CD14-positive monocyte (primary cell): ENCODE measurements at regions not wholly inside any gene's neighbourhood (a gene's known extent, or its start where the extent isn't known, plus 50 kb on each side); places are given as distances from the start of the nearest gene placed in this dataset.

Experiments used
- DNase-seq, 3 donors: peaks; one replicate each; pipeline ENCODE4 v3.0.0-alpha.2; 2011 to 2022
- H2AFZ ChIP-seq: 2 replicates; pipeline ENCODE4 v1.6.0; 2012; ENCODE audit warnings: mild to moderate bottlenecking, low read depth, low read length, inconsistent platforms; ENCODE audit not compliant: insufficient read depth, poor library complexity, severe bottlenecking
- H3K27ac ChIP-seq, 2 donors: 1 replicate in 1 of 2; 2 replicates in 1 of 2; pipeline ENCODE4 v1.5.1; 2012 to 2013; ENCODE audit warnings: low read length in 2 of 2, control low read depth in 1 of 2, inconsistent platforms in 1 of 2, low read depth in 1 of 2, mild to moderate bottlenecking in 1 of 2
- H3K27me3 ChIP-seq, 2 donors: one replicate each; pipeline versions ENCODE4 v1.6.0 to v1.6.1; 2011 to 2013; ENCODE audit warnings: low read length in 2 of 2; ENCODE audit not compliant: control insufficient read depth in 2 of 2, insufficient read depth in 2 of 2
- H3K36me3 ChIP-seq, 2 donors: replicated peaks in 1 of 2; 1 replicate in 1 of 2; 2 replicates in 1 of 2; pipeline versions ENCODE4 v1.5.1 to v1.6.1; 2012 to 2013; ENCODE audit warnings: low read length in 2 of 2, control low read depth in 1 of 2, inconsistent platforms in 1 of 2, mild to moderate bottlenecking in 1 of 2; ENCODE audit not compliant: insufficient read depth in 2 of 2, control insufficient read depth in 1 of 2
- H3K4me1 ChIP-seq, 2 donors: 1 replicate in 1 of 2; 2 replicates in 1 of 2; pipeline versions ENCODE4 v1.5.1 to v1.6.1; 2012 to 2013; ENCODE audit warnings: low read length in 2 of 2, control low read depth in 1 of 2, inconsistent platforms in 1 of 2, mild to moderate bottlenecking in 1 of 2, moderate library complexity in 1 of 2; ENCODE audit not compliant: insufficient read depth in 2 of 2, control insufficient read depth in 1 of 2
- H3K4me2 ChIP-seq: replicated peaks from 2 replicates; pipeline ENCODE3; 2012; ENCODE audit warnings: low read length, moderate library complexity, mild to moderate bottlenecking; ENCODE audit not compliant: poor library complexity, severe bottlenecking; ENCODE audit errors: extremely low read depth
- H3K4me3 ChIP-seq, 3 experiments: fragments of 200-600 bp in 1 of 3; sonication (generic) in 1 of 3; replicated peaks in 1 of 3; 1 replicate in 2 of 3; 2 replicates in 1 of 3; pipeline ENCODE4 v1.5.1; 2011 to 2013; ENCODE audit warnings: low read length in 3 of 3, mild to moderate bottlenecking in 3 of 3, control low read depth in 2 of 3, low read depth in 2 of 3, inconsistent platforms in 1 of 3, moderate library complexity in 1 of 3
- H3K79me2 ChIP-seq: 2 replicates; pipeline ENCODE4 v1.6.0; 2012; ENCODE audit warnings: mild to moderate bottlenecking, control low read depth, inconsistent platforms, low read length, moderate library complexity; ENCODE audit not compliant: insufficient read depth
- H3K9ac ChIP-seq: 2 replicates; pipeline ENCODE4 v1.6.0; 2017; ENCODE audit warnings: low read length, mild to moderate bottlenecking; ENCODE audit not compliant: insufficient read depth, poor library complexity, severe bottlenecking
- H3K9me3 ChIP-seq, 2 donors: replicated peaks in 1 of 2; 1 replicate in 1 of 2; 2 replicates in 1 of 2; pipeline versions ENCODE4 v1.5.1 to v1.6.1; 2012 to 2013; ENCODE audit warnings: low read length in 2 of 2, control low read depth in 1 of 2; ENCODE audit not compliant: control insufficient read depth in 1 of 2, insufficient read depth in 1 of 2
- H4K20me1 ChIP-seq: 2 replicates; pipeline ENCODE4 v1.6.0; 2012; ENCODE audit warnings: mild to moderate bottlenecking, low read length, control low read depth, moderate library complexity; ENCODE audit not compliant: insufficient read depth
- H3K27ac Mint-ChIP-seq, 7 donors: one replicate each; pipeline ENCODE4 v1.8.0; 2020; ENCODE audit warnings: mild to moderate bottlenecking in 7 of 7, mixed read lengths in 7 of 7, moderate library complexity in 6 of 7, inconsistent platforms in 2 of 7
- H3K27me3 Mint-ChIP-seq, 3 donors: one replicate each; pipeline ENCODE4 v1.8.0; 2021 to 2022; ENCODE audit warnings: low read depth in 3 of 3, mild to moderate bottlenecking in 3 of 3, mixed read lengths in 3 of 3, moderate library complexity in 3 of 3, inconsistent platforms in 1 of 3
- H3K36me3 Mint-ChIP-seq, 2 donors: one replicate each; pipeline ENCODE4 v1.8.0; 2020; ENCODE audit warnings: mixed read lengths in 2 of 2, inconsistent platforms in 1 of 2, mild to moderate bottlenecking in 1 of 2
- H3K4me1 Mint-ChIP-seq: one replicate; pipeline ENCODE4 v1.8.0; 2020; ENCODE audit warnings: mild to moderate bottlenecking, mixed read lengths
- H3K4me3 Mint-ChIP-seq, 2 donors: one replicate each; pipeline ENCODE4 v1.8.0; 2020; ENCODE audit warnings: mild to moderate bottlenecking in 2 of 2, mixed read lengths in 2 of 2, moderate library complexity in 1 of 2
- H3K9me3 Mint-ChIP-seq, 7 donors: one replicate each; pipeline ENCODE4 v1.8.0; 2020 to 2022; ENCODE audit warnings: mixed read lengths in 7 of 7, mild to moderate bottlenecking in 6 of 7, moderate library complexity in 6 of 7, inconsistent platforms in 2 of 7
- WGBS: methylation state at CpG from one replicate; pipeline ENCODE4 v1.1.5; 2013; ENCODE audit warnings: missing lambda C conversion rate; ENCODE audit not compliant: insufficient coverage; 5-methylcytosine and 5-hydroxymethylcytosine counted together
- intact Hi-C, 2 donors: fragments of 100-400 bp; cut with micrococcal nuclease; formaldehyde crosslinking; loops; one replicate each; pipeline versions ENCODE4 v1.15.0 to v1.15.1; 2023
- TF ChIP-seq, protein P1 (sequence below): fragments of 200-600 bp; IDR thresholded peaks from one replicate; pipeline ENCODE4 v1.8.0; 2022; ENCODE audit warnings: antibody characterized with exemption, mild to moderate bottlenecking

DNA sequence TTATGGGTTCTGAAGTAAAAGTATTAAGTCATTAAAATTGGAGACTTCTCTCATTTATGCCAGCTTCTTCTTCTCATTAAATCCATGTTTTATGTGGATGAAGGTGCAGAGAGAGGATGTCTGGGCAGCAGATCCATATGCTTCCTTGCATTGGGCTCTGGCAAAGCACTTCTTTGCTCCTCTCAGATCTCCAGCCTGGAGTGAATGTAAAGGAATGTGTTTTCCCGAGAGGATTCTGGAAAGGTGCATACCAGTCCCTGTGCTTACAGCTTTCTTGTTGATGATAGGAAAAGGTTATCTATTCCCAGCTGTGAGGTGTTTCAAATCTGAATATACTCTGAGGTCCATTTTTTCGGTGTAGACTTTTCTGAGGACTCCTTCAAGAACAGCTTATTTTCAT, 79.9 kb upstream of the PEX5L start:
- Mint-ChIP-seq H3K27me3 (peaks cover 0 to 3% (median 0%) of the 10 kb centered on the region in 3 donors), H3K36me3 (no peaks in the 10 kb centered on the region), H3K4me1 (no peaks in the 10 kb centered on the region), H3K9me3 (peaks cover 0 to 3% (median 0%) of the 10 kb centered on the region in 7 donors), H3K27ac (no peak overlapping the region), H3K4me3 (no peak overlapping the region)
- no peak overlapping the region for H3K4me2 ChIP-seq
- 20% methylated on average over 1 of the region's 2 CpGs for WGBS
- H3K27ac ChIP-seq, result no peak overlapping the region
- no peak for DNase-seq
- no peak overlapping the region for H3K9ac ChIP-seq
- intact Hi-C loops, result no loop called here
- TF ChIP-seq, protein P1, sequence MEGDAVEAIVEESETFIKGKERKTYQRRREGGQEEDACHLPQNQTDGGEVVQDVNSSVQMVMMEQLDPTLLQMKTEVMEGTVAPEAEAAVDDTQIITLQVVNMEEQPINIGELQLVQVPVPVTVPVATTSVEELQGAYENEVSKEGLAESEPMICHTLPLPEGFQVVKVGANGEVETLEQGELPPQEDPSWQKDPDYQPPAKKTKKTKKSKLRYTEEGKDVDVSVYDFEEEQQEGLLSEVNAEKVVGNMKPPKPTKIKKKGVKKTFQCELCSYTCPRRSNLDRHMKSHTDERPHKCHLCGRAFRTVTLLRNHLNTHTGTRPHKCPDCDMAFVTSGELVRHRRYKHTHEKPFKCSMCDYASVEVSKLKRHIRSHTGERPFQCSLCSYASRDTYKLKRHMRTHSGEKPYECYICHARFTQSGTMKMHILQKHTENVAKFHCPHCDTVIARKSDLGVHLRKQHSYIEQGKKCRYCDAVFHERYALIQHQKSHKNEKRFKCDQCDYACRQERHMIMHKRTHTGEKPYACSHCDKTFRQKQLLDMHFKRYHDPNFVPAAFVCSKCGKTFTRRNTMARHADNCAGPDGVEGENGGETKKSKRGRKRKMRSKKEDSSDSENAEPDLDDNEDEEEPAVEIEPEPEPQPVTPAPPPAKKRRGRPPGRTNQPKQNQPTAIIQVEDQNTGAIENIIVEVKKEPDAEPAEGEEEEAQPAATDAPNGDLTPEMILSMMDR, result no peak
- no peak overlapping the region for H3K4me3 ChIP-seq
- H3K36me3 ChIP-seq, result no peaks in the 10 kb centered on the region
- H3K27me3 ChIP-seq, result no peaks in the 10 kb centered on the region
- no peaks in the 10 kb centered on the region for H4K20me1 ChIP-seq
- no peaks in the 10 kb centered on the region for H3K4me1 ChIP-seq
- H3K9me3 ChIP-seq, result no peaks in the 10 kb centered on the region
- no peaks in the 10 kb centered on the region for H3K79me2 ChIP-seq
- H2AFZ ChIP-seq, result no peak overlapping the region

GRCh38 chr3:180117381-180118163, 80.8 kb upstream of the PEX5L start:
- Histone ChIP-seq H2AFZ (no peak overlapping the region), H3K36me3 (no peaks in the 10 kb centered on the region), H3K9ac (no peak overlapping the region), H3K4me1 (no peaks in the 10 kb centered on the region), H3K27ac (no peak overlapping the region), H3K79me2 (no peaks in the 10 kb centered on the region), H3K9me3 (no peaks in the 10 kb centered on the region), H3K4me3 (no peak overlapping the region), H3K4me2 (no peak overlapping the region), H4K20me1 (no peaks in the 10 kb centered on the region), H3K27me3 (no peaks in the 10 kb centered on the region)
- H3K4me1 Mint-ChIP-seq, result no peaks in the 10 kb centered on the region
- H3K27ac Mint-ChIP-seq, result no peak overlapping the region
- peaks cover 0 to 5% (median 0%) of the 10 kb centered on the region in 3 donors for H3K27me3 Mint-ChIP-seq
- 87% methylated on average over 3 of the region's 11 CpGs for WGBS
- intact Hi-C loops, result no loop called here
- H3K36me3 Mint-ChIP-seq, result no peaks in the 10 kb centered on the region
- TF ChIP-seq, protein P1, result no peak
- H3K4me3 Mint-ChIP-seq, result no peak overlapping the region
- no peak for DNase-seq
- H3K9me3 Mint-ChIP-seq, result peaks cover 0 to 7% (median 2%) of the 10 kb centered on the region in 7 donors
